ENCODE measurements at regions not wholly inside any gene's neighbourhood (a gene's known extent, or its start where the extent isn't known, plus 50 kb on each side); places are given as distances from the start of the nearest gene placed in this dataset.

DNA sequence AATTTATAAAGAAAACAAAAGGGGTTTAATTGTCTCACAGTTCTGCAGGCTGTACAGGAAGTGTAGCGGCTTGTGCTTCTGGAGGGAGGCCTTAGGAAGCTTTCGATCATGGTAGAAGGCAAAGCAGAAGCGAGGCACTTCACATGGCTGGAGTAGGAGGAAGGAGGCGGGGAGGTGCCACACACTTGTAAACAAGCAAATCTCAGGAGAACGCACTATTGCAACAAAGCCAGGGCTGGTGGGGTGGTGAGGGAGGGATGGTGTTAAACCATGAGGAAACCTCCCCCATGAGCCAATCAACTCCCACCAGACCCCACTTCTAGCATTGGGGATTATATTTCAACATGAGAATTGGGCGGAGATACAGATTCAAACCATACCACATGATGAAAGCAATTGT is 1116.3 kb downstream of the FAT4 start (continued):
- TF ChIP-seq, protein P1, sequence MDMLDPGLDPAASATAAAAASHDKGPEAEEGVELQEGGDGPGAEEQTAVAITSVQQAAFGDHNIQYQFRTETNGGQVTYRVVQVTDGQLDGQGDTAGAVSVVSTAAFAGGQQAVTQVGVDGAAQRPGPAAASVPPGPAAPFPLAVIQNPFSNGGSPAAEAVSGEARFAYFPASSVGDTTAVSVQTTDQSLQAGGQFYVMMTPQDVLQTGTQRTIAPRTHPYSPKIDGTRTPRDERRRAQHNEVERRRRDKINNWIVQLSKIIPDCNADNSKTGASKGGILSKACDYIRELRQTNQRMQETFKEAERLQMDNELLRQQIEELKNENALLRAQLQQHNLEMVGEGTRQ (IDR thresholded peaks at IDR 0.05; ENCODE audit: low read depth, low read length), result no peak
- TF ChIP-seq, protein P1 (CRISPR knock-in tag; IDR thresholded peaks at IDR 0.05; ENCODE audit: borderline replicate concordance), result no peak
- no peak for TF ChIP-seq ZMAT3 (CRISPR knock-in tag; conservative IDR thresholded peaks at IDR 0.05)
- TF ChIP-seq MTF1 (CRISPR knock-in tag; IDR thresholded peaks at IDR 0.05), result no peak
- TF ChIP-seq, protein P2, sequence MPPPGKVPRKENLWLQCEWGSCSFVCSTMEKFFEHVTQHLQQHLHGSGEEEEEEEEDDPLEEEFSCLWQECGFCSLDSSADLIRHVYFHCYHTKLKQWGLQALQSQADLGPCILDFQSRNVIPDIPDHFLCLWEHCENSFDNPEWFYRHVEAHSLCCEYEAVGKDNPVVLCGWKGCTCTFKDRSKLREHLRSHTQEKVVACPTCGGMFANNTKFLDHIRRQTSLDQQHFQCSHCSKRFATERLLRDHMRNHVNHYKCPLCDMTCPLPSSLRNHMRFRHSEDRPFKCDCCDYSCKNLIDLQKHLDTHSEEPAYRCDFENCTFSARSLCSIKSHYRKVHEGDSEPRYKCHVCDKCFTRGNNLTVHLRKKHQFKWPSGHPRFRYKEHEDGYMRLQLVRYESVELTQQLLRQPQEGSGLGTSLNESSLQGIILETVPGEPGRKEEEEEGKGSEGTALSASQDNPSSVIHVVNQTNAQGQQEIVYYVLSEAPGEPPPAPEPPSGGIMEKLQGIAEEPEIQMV (CRISPR knock-in tag; IDR thresholded peaks at IDR 0.05; ENCODE audit: low read depth), result no peak
- TF ChIP-seq PRMT3 (CRISPR knock-in tag; IDR thresholded peaks at IDR 0.05; ENCODE audit: borderline replicate concordance, low read depth), result no peak
- TF ChIP-seq ZNF253 (CRISPR knock-in tag; IDR thresholded peaks at IDR 0.05; ENCODE audit: borderline replicate concordance), result no peak
- TF ChIP-seq TOE1 (CRISPR knock-in tag; IDR thresholded peaks at IDR 0.05), result no peak
- no peak for TF ChIP-seq ZNF670 (CRISPR knock-in tag; IDR thresholded peaks at IDR 0.05; ENCODE audit: borderline replicate concordance)
- TF ChIP-seq SALL2 (CRISPR knock-in tag; IDR thresholded peaks at IDR 0.05), result no peak
- no peak for TF ChIP-seq JUNB (CRISPR knock-in tag; IDR thresholded peaks at IDR 0.05; ENCODE audit: borderline replicate concordance)

DNA sequence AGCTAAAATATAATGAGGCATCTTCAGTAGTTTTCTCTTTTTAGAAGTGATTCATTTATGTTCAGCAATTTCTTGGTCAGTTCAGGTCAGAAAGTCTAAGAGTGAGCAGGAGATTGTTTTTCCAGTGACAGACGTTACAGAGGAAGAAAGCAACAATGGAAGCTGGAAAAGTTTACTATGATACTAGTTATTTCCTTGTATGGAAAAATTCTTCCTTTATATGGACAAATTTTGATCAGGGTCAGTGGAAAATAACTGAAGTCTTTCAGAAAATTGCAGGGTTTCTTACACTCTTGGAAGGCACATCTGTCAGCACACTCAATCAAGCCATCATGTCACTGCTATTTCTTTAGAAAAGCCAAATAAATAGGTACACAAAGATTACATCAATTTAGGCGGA is 1120.7 kb downstream of the FAT4 start:
- ChIA-PET POLR2A (no interaction called here), CTCF (ENCODE audit: low intra/inter-chr PET ratio, low total read pairs) (no interaction called here)
- H3K9ac ChIP-seq (ENCODE audit: insufficient read depth, low read depth, low read length), result no peak overlapping the region
- no peaks in the 10 kb centered on the region for H3K79me2 ChIP-seq (ENCODE audit: insufficient read depth, low read length)
- no TSS peak for BruUV-seq (replicated peaks)
- no peaks in the 10 kb centered on the region for H3K9me3 ChIP-seq (ENCODE audit: low read length)
- 7% methylated on average over 2 of the region's 2 CpGs for WGBS (ENCODE audit: low lambda C conversion rate)
- no peak overlapping the region for H3K27ac ChIP-seq (ENCODE audit: extremely low read length, insufficient read depth, low read length)
- H3K4me3 ChIP-seq (replicated peaks in 1 of 3; ENCODE audit: insufficient read depth in 1 of 3, low read depth in 2 of 3, low read length in 3 of 3), result no peak overlapping the region
- no peaks in the 10 kb centered on the region for H3K27me3 ChIP-seq (ENCODE audit: control insufficient read depth in 1 of 2, insufficient read depth in 2 of 2, low read length in 2 of 2)
- no peak for ATAC-seq
- FAIRE-seq, result no peak
- in situ Hi-C loops (cut with HindIII; ENCODE audit: extremely low pct_ligation_motif_present, low pct_unique_long_range_greater_than_20kb), result no loop called here
- H2AFZ ChIP-seq (ENCODE audit: low read length), result no peak overlapping the region
- intact Hi-C loops (cut with micrococcal nuclease; ENCODE audit: unreplicated experiment), result no loop called here
- no peak for TF ChIP-seq ZFP62 (CRISPR knock-in tag; IDR thresholded peaks at IDR 0.05)
- TF ChIP-seq ZNF746 (CRISPR knock-in tag; IDR thresholded peaks at IDR 0.05), result no peak
- TF ChIP-seq MAFG (CRISPR knock-in tag; IDR thresholded peaks at IDR 0.05), result no peak
- no peaks in the 10 kb centered on the region for H4K20me1 ChIP-seq (ENCODE audit: insufficient read depth, low read length)
- no peaks in the 10 kb centered on the region for H3K4me1 ChIP-seq (ENCODE audit: insufficient read depth, low read length)
- DNase-seq (ENCODE audit: low spot score), result no peak
- no peak overlapping the region for H3K4me2 ChIP-seq (ENCODE audit: low read depth, low read length)
- no peaks in the 10 kb centered on the region for H3K36me3 ChIP-seq (replicated peaks in 1 of 2; ENCODE audit: control insufficient read depth in 1 of 2, insufficient read depth in 2 of 2, low read length in 2 of 2)
